Fibroblast of villous mesenchyme (primary cell): ENCODE measurements at regions not wholly inside any gene's neighbourhood (a gene's known extent, or its start where the extent isn't known, plus 50 kb on each side); places are given as distances from the start of the nearest gene placed in this dataset.

Source experiments
- DNase-seq: peaks from one replicate; pipeline ENCODE4 v3.0.0-alpha.2; 2010; ENCODE audit warnings: low read depth
- H3K4me3 ChIP-seq: 2 replicates; pipeline ENCODE4 v1.5.1; 2011; ENCODE audit warnings: low read depth, mild to moderate bottlenecking, low read length
- TF ChIP-seq, protein P1 (sequence below): IDR thresholded peaks from 2 replicates; pipeline ENCODE4 v1.5.1; 2012; ENCODE audit warnings: low read depth, mild to moderate bottlenecking, low read length; ENCODE audit not compliant: insufficient read depth

- TF ChIP-seq, protein P1, sequence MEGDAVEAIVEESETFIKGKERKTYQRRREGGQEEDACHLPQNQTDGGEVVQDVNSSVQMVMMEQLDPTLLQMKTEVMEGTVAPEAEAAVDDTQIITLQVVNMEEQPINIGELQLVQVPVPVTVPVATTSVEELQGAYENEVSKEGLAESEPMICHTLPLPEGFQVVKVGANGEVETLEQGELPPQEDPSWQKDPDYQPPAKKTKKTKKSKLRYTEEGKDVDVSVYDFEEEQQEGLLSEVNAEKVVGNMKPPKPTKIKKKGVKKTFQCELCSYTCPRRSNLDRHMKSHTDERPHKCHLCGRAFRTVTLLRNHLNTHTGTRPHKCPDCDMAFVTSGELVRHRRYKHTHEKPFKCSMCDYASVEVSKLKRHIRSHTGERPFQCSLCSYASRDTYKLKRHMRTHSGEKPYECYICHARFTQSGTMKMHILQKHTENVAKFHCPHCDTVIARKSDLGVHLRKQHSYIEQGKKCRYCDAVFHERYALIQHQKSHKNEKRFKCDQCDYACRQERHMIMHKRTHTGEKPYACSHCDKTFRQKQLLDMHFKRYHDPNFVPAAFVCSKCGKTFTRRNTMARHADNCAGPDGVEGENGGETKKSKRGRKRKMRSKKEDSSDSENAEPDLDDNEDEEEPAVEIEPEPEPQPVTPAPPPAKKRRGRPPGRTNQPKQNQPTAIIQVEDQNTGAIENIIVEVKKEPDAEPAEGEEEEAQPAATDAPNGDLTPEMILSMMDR: no peak
- no peak overlapping the region for H3K4me3 ChIP-seq
- DNase-seq: no peak
Observed at GRCh38 chr13:104869501-104869900, 1666.0 kb downstream of the EFNB2 start.

GRCh38 chr13:104868806-104869205 is 1666.7 kb downstream of the EFNB2 start:
- TF ChIP-seq, protein P1: no peak
- no peak for DNase-seq
- no peak overlapping the region for H3K4me3 ChIP-seq

- H3K4me3 ChIP-seq: no peak overlapping the region
- DNase-seq: no peak
- TF ChIP-seq, protein P1: no peak
Observed at GRCh38 chr13:104855581-104855980, 1679.9 kb downstream of the EFNB2 start.

- TF ChIP-seq, protein P1: no peak
- DNase-seq: no peak
- H3K4me3 ChIP-seq: no peak overlapping the region
Observed at GRCh38 chr13:104854698-104855097, 1680.8 kb downstream of the EFNB2 start.

- TF ChIP-seq, protein P1: no peak
- DNase-seq: no peak
- no peak overlapping the region for H3K4me3 ChIP-seq
Observed at GRCh38 chr13:104854007-104854406, 1681.5 kb downstream of the EFNB2 start.

DNA sequence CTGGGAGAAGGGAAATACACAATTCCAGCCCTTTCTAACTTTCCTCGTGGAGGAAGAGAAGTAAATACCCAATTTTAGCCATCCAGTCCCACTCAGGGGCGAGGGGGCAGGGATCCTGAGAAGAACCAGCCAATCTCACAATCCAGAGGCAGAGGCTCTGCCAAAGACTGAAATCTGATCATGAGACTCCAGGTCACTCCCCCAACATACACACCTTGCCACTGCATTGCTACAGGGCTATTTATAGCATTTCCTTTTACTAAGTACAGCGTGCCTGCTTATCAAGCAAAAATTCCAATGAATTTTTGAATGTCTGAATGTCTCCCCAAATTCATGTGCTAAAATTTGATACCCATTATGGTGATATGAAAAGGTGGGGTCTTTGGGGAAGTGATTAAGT is 1687.5 kb downstream of the EFNB2 start:
- DNase-seq: no peak
- TF ChIP-seq, protein P1: no peak
- H3K4me3 ChIP-seq: no peak overlapping the region

- H3K4me3 ChIP-seq: no peak overlapping the region
- DNase-seq: no peak
- TF ChIP-seq, protein P1: no peak
Observed at GRCh38 chr13:104843401-104843800, 1692.1 kb downstream of the EFNB2 start.
